Loucy (cell line): ENCODE measurements at regions not wholly inside any gene's neighbourhood (a gene's known extent, or its start where the extent isn't known, plus 50 kb on each side); places are given as distances from the start of the nearest gene placed in this dataset.

Experiments used
- H2AFZ ChIP-seq: fragments of 200-600 bp; sonication (generic); 2 replicates; pipeline ENCODE4 v1.6.0; 2016; ENCODE audit warnings: antibody characterized with exemption, mild to moderate bottlenecking, low read length, moderate library complexity
- H3F3A ChIP-seq: fragments of 200-600 bp; 2 replicates; pipeline ENCODE4 v1.6.0; 2016; ENCODE audit warnings: antibody characterized with exemption, low read depth, mild to moderate bottlenecking
- H3K27me3 ChIP-seq: fragments of 200-600 bp; sonication (generic); 2 replicates; pipeline ENCODE4 v1.6.1; 2014; ENCODE audit warnings: low read length, mild to moderate bottlenecking; ENCODE audit not compliant: insufficient read depth, poor library complexity, severe bottlenecking
- H3K36me3 ChIP-seq: fragments of 200-600 bp; sonication (generic); 2 replicates; pipeline ENCODE4 v1.6.1; 2016; ENCODE audit warnings: low read length; ENCODE audit not compliant: insufficient read depth
- H3K4me1 ChIP-seq: fragments of 200-600 bp; sonication (generic); 2 replicates; pipeline ENCODE4 v1.5.1; 2014; ENCODE audit warnings: low read length, mild to moderate bottlenecking; ENCODE audit not compliant: insufficient read depth, poor library complexity, severe bottlenecking
- H3K4me2 ChIP-seq: fragments of 200-600 bp; sonication (generic); 2 replicates; pipeline ENCODE4 v1.6.0; 2014; ENCODE audit warnings: antibody characterized with exemption, low read length, low read depth, mild to moderate bottlenecking; ENCODE audit not compliant: poor library complexity, severe bottlenecking
- H3K4me3 ChIP-seq: fragments of 200-600 bp; sonication (generic); 2 replicates; pipeline ENCODE4 v1.5.1; 2014; ENCODE audit warnings: low read length, mild to moderate bottlenecking, mixed read lengths; ENCODE audit not compliant: poor library complexity, severe bottlenecking
- H3K79me2 ChIP-seq: fragments of 200-600 bp; sonication (generic); 2 replicates; pipeline ENCODE4 v1.6.1; 2014; ENCODE audit warnings: low read length; ENCODE audit not compliant: insufficient read depth
- H3K9ac ChIP-seq: fragments of 200-600 bp; sonication (generic); 2 replicates; pipeline ENCODE4 v1.6.0; 2014; ENCODE audit warnings: mild to moderate bottlenecking, low read depth, low read length, moderate library complexity; ENCODE audit not compliant: poor library complexity, severe bottlenecking
- H3K9me2 ChIP-seq: fragments of 200-600 bp; sonication (generic); replicated peaks from 2 replicates; pipeline ENCODE4 v1.6.1; 2016; ENCODE audit warnings: low read depth, low read length, mixed read lengths
- H3K9me3 ChIP-seq: fragments of 200-600 bp; sonication (generic); 2 replicates; pipeline ENCODE4 v1.6.1; 2014; ENCODE audit warnings: mild to moderate bottlenecking, antibody characterized with exemption, low read length, low read depth; ENCODE audit not compliant: insufficient read depth
- H4K20me1 ChIP-seq: fragments of 200-600 bp; sonication (generic); 2 replicates; pipeline ENCODE4 v1.6.0; 2014; ENCODE audit warnings: antibody characterized with exemption, low read length, mild to moderate bottlenecking; ENCODE audit not compliant: insufficient read depth, poor library complexity, severe bottlenecking
- EZH2phosphoT487 ChIP-seq: fragments of 200-600 bp; IDR thresholded peaks from 2 replicates; pipeline ENCODE4 v1.6.1; 2018; ENCODE audit warnings: antibody characterized with exemption, mild to moderate bottlenecking, moderate library complexity, borderline replicate concordance
- TF ChIP-seq, protein P1 (sequence below): fragments of 200-600 bp; sonication (generic); conservative IDR thresholded peaks from 2 replicates; pipeline ENCODE4 v1.5.1; 2014; ENCODE audit warnings: mild to moderate bottlenecking, antibody characterized with exemption, low read length

DNA sequence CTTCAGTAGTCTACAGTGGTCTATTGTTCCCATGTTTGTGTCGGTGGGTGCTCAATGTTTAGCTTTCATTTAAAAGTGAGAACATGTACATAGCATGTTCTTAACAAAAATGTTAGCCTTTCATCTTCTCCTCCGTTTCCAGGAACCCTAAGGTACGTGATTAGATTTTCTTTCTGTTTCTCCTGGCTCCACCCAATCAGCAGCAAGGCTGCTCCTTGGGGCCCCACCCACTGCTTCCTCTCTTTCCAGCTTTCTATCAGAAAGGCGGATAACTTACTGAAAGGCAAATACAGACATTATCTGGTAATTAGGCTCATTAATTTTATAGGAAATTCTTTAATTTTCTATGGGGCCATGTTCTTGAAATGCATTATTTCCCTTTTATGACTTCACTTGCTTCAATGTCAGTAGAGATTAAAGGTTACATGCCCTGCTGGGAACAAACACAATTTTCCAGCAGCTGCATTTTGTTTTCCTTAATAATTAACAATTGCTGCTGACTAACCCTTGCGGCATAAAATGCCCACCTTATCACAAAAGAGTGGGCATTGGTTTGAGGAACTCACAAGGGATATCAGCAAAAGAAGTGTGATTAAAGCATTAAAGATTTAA lies 324.9 kb upstream of the SNX7 start:
- no peak for TF ChIP-seq EZH2phosphoT487
- TF ChIP-seq, protein P1, sequence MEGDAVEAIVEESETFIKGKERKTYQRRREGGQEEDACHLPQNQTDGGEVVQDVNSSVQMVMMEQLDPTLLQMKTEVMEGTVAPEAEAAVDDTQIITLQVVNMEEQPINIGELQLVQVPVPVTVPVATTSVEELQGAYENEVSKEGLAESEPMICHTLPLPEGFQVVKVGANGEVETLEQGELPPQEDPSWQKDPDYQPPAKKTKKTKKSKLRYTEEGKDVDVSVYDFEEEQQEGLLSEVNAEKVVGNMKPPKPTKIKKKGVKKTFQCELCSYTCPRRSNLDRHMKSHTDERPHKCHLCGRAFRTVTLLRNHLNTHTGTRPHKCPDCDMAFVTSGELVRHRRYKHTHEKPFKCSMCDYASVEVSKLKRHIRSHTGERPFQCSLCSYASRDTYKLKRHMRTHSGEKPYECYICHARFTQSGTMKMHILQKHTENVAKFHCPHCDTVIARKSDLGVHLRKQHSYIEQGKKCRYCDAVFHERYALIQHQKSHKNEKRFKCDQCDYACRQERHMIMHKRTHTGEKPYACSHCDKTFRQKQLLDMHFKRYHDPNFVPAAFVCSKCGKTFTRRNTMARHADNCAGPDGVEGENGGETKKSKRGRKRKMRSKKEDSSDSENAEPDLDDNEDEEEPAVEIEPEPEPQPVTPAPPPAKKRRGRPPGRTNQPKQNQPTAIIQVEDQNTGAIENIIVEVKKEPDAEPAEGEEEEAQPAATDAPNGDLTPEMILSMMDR: no peak
- H3K27me3 ChIP-seq: no peaks in the 10 kb centered on the region
- no peak overlapping the region for H3K4me2 ChIP-seq
- H3K36me3 ChIP-seq: no peaks in the 10 kb centered on the region
- no peaks in the 10 kb centered on the region for H3K9me2 ChIP-seq
- no peaks in the 10 kb centered on the region for H3K79me2 ChIP-seq
- no peaks in the 10 kb centered on the region for H3F3A ChIP-seq
- H3K9ac ChIP-seq: no peak overlapping the region
- H4K20me1 ChIP-seq: no peaks in the 10 kb centered on the region
- no peak overlapping the region for H2AFZ ChIP-seq
- H3K4me3 ChIP-seq: no peak overlapping the region
- no peaks in the 10 kb centered on the region for H3K9me3 ChIP-seq
- H3K4me1 ChIP-seq: peaks cover 5% of the 10 kb centered on the region

DNA sequence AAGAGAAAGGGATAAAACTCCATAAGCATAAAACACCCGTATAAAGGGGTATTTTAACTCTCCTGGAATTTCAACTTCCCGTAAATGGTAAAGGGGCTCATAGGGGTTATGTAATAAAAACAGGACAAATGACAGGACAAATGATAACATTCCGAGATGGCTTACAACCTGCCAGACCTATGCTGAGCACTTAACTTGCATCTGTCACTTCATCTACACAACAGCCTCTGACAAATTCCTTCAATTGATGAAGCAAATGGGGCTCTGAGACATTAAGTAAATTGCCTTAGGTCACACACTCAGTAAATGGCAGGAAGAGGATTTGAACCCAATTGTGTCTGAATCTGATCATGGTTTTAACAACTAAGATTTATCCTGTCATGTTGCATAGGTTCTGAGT lies 327.6 kb upstream of the SNX7 start:
- no peaks in the 10 kb centered on the region for H3K79me2 ChIP-seq
- H4K20me1 ChIP-seq: no peaks in the 10 kb centered on the region
- no peaks in the 10 kb centered on the region for H3K36me3 ChIP-seq
- H3K4me1 ChIP-seq: peaks cover 24% of the 10 kb centered on the region
- no peaks in the 10 kb centered on the region for H3K9me3 ChIP-seq
- TF ChIP-seq, protein P1: no peak
- TF ChIP-seq EZH2phosphoT487: no peak
- no peaks in the 10 kb centered on the region for H3F3A ChIP-seq
- H3K4me3 ChIP-seq: no peak overlapping the region
- H3K9me2 ChIP-seq: no peaks in the 10 kb centered on the region
- no peak overlapping the region for H3K4me2 ChIP-seq
- H3K27me3 ChIP-seq: no peaks in the 10 kb centered on the region
- H3K9ac ChIP-seq: no peak overlapping the region
- no peak overlapping the region for H2AFZ ChIP-seq

DNA sequence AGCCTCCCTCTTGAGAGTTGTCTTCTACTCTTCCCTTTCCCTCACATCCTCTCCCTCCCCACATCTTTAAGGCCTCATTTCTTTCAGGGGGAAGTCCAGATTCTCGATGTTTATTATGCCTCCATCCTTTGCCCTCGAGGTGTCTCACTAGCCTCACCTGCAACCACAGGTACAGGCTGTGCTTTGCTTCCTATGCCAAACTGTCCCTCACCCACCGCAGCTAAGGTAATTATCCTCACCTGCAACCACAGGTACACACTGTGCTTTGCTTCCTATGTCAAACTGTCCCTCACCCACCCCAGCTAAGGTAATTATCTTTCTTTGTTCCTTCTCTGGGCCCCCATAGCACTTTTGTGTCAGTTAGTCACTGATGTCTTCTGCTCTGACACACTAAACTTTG lies 328.1 kb upstream of the SNX7 start:
- no peaks in the 10 kb centered on the region for H3K9me3 ChIP-seq
- no peaks in the 10 kb centered on the region for H3K79me2 ChIP-seq
- no peaks in the 10 kb centered on the region for H3K27me3 ChIP-seq
- TF ChIP-seq, protein P1: no peak
- no peak for TF ChIP-seq EZH2phosphoT487
- no peak overlapping the region for H2AFZ ChIP-seq
- H3K9me2 ChIP-seq: no peaks in the 10 kb centered on the region
- H3K4me1 ChIP-seq: peaks cover 29% of the 10 kb centered on the region
- no peaks in the 10 kb centered on the region for H3F3A ChIP-seq
- H3K4me2 ChIP-seq: no peak overlapping the region
- no peaks in the 10 kb centered on the region for H4K20me1 ChIP-seq
- no peak overlapping the region for H3K4me3 ChIP-seq
- H3K9ac ChIP-seq: no peak overlapping the region
- H3K36me3 ChIP-seq: no peaks in the 10 kb centered on the region
